Astrocyte (in vitro differentiated cells and primary cell): ENCODE measurements at regions not wholly inside any gene's neighbourhood (a gene's known extent, or its start where the extent isn't known, plus 50 kb on each side); places are given as distances from the start of the nearest gene placed in this dataset.

ENCODE experiments used
- DNase-seq: peaks from one replicate; pipeline ENCODE4 v3.0.0-alpha.2; 2010; ENCODE audit warnings: low read depth
- FAIRE-seq: peaks from 2 replicates; lab custom pipeline; 2011; peaks lifted over from hg19 to GRCh38; lab: Jason Lieb, UNC
- H2AFZ ChIP-seq: 2 replicates; pipeline ENCODE4 v1.6.0; 2012; ENCODE audit warnings: low read depth, low read length, inconsistent platforms
- H3K27ac ChIP-seq: 2 replicates; pipeline ENCODE4 v1.5.1; 2011; ENCODE audit warnings: low read depth, low read length, inconsistent platforms
- H3K27me3 ChIP-seq: 2 replicates; pipeline ENCODE4 v1.6.0; 2011; ENCODE audit warnings: low read length, inconsistent platforms; ENCODE audit not compliant: insufficient read depth
- H3K36me3 ChIP-seq: 2 replicates; pipeline ENCODE4 v1.5.1; 2011; ENCODE audit warnings: low read length, inconsistent platforms; ENCODE audit not compliant: insufficient read depth
- H3K4me1 ChIP-seq: 2 replicates; pipeline ENCODE4 v1.5.1; 2011; ENCODE audit warnings: low read length, inconsistent platforms; ENCODE audit not compliant: insufficient read depth
- H3K4me2 ChIP-seq: 2 replicates; pipeline ENCODE4 v1.6.0; 2012; ENCODE audit warnings: low read length, inconsistent platforms
- H3K4me3 ChIP-seq: 2 replicates; pipeline ENCODE4 v1.5.1; 2011; ENCODE audit warnings: low read depth, mild to moderate bottlenecking, low read length, inconsistent platforms; ENCODE audit not compliant: insufficient read depth
- H3K79me2 ChIP-seq: 2 replicates; pipeline ENCODE4 v1.6.0; 2012; ENCODE audit warnings: mild to moderate bottlenecking, low read length, inconsistent platforms; ENCODE audit not compliant: insufficient read depth
- H3K9ac ChIP-seq: 2 replicates; pipeline ENCODE4 v1.6.0; 2012; ENCODE audit warnings: mild to moderate bottlenecking, low read length, inconsistent platforms
- H3K9me3 ChIP-seq: 2 replicates; pipeline ENCODE4 v1.5.1; 2012; ENCODE audit warnings: low read depth, mild to moderate bottlenecking, low read length, inconsistent platforms; ENCODE audit not compliant: insufficient read depth
- H4K20me1 ChIP-seq: 2 replicates; pipeline ENCODE4 v1.6.0; 2012; ENCODE audit warnings: low read length, inconsistent platforms; ENCODE audit not compliant: insufficient read depth
- H3K27ac Mint-ChIP-seq: one replicate; pipeline ENCODE4 v1.8.0; 2021; ENCODE audit warnings: mild to moderate bottlenecking, mixed read lengths; ENCODE audit not compliant: unreplicated experiment
- H3K27me3 Mint-ChIP-seq: one replicate; pipeline ENCODE4 v1.8.0; 2021; ENCODE audit warnings: low read depth, mixed read lengths; ENCODE audit not compliant: unreplicated experiment
- H3K36me3 Mint-ChIP-seq: one replicate; pipeline ENCODE4 v1.8.0; 2021; ENCODE audit warnings: low read depth, mixed read lengths; ENCODE audit not compliant: unreplicated experiment
- H3K4me1 Mint-ChIP-seq: one replicate; pipeline ENCODE4 v1.8.0; 2021; ENCODE audit warnings: low read depth, mixed read lengths; ENCODE audit not compliant: unreplicated experiment
- H3K4me3 Mint-ChIP-seq: one replicate; pipeline ENCODE4 v1.8.0; 2021; ENCODE audit warnings: mild to moderate bottlenecking, moderate library complexity, mixed read lengths; ENCODE audit not compliant: unreplicated experiment
- H3K9me3 Mint-ChIP-seq: one replicate; pipeline ENCODE4 v1.8.0; 2021; ENCODE audit warnings: mild to moderate bottlenecking, mixed read lengths; ENCODE audit not compliant: unreplicated experiment
- CTCF ChIP-seq: IDR thresholded peaks from 2 replicates; pipeline ENCODE4 v1.5.1; 2011; ENCODE audit warnings: low read depth, mild to moderate bottlenecking, inconsistent platforms, low read length, moderate library complexity; ENCODE audit not compliant: insufficient read depth
- EZH2 ChIP-seq: IDR thresholded peaks from 2 replicates; pipeline ENCODE4 v1.6.1; 2012; ENCODE audit warnings: mild to moderate bottlenecking, low read length, inconsistent platforms; ENCODE audit not compliant: insufficient read depth

DNA sequence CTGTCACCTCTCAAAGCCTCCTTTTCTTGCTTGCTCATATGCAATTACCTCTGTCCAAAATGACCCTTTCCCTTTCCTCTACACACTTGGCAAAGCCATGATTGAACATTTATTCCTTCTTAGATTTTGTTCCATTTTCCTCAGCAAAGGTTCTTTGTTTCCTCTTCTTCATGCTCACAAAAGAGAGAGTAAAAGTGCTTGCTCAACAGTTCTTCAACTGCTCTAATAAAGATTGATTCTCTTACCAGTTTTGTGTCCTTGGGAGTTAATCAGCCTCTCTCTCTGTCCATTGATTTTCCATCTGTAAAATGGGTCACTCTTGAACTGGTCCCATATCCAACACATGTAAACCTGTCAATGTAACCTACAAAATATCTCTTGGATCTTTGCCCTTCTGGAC lies 186.4 kb downstream of the WNT5A start:
- FAIRE-seq, result no peak
- H3K9me3 Mint-ChIP-seq, result no peaks in the 10 kb centered on the region
- TF ChIP-seq EZH2 (no peak), CTCF (no peak)

DNA sequence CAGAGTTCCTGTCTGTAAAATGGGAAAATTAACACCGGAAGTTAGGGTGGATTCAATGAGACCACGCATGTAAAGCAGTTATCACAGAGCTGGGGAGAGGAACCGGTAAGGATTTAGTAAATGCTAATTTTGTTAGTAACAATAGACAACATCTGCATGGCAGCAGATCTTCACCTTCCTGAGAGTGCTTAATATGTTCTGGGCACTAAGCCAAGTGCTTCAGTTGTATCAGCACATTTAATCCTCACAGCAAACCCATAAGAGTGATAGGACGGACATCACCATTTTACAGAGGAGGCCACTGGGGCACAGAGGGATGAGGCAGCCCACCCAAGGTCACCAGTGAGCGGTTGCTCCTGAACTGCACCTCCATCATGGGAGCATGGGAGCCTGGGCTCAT lies 189.4 kb downstream of the WNT5A start:
- Histone ChIP-seq H3K4me2 (no peak overlapping the region), H3K4me1 (no peaks in the 10 kb centered on the region), H4K20me1 (no peaks in the 10 kb centered on the region), H2AFZ (no peak overlapping the region), H3K27me3 (no peaks in the 10 kb centered on the region), H3K36me3 (no peaks in the 10 kb centered on the region), H3K9me3 (no peaks in the 10 kb centered on the region), H3K4me3 (no peak overlapping the region), H3K27ac (no peak overlapping the region), H3K79me2 (no peaks in the 10 kb centered on the region), H3K9ac (no peak overlapping the region)
- Mint-ChIP-seq H3K27ac (no peak overlapping the region), H3K27me3 (peaks cover 5% of the 10 kb centered on the region), H3K36me3 (no peaks in the 10 kb centered on the region), H3K4me3 (no peak overlapping the region), H3K4me1 (no peaks in the 10 kb centered on the region), H3K9me3 (peaks cover 2% of the 10 kb centered on the region)
- TF ChIP-seq CTCF, result no peak
- no peak for TF ChIP-seq EZH2
- DNase-seq (no peak), FAIRE-seq (no peak)

More for the DNA sequence above, 186.4 kb downstream of the WNT5A start:
- no peaks in the 10 kb centered on the region for H4K20me1 ChIP-seq
- H3K9ac ChIP-seq, result no peak overlapping the region
- H3K36me3 ChIP-seq, result no peaks in the 10 kb centered on the region
- Mint-ChIP-seq H3K27ac (no peak overlapping the region), H3K27me3 (peaks cover 2% of the 10 kb centered on the region), H3K36me3 (no peaks in the 10 kb centered on the region), H3K4me1 (no peaks in the 10 kb centered on the region), H3K4me3 (no peak overlapping the region)
- H3K4me3 ChIP-seq, result no peak overlapping the region
- H3K27me3 ChIP-seq, result no peaks in the 10 kb centered on the region
- H3K27ac ChIP-seq, result no peak overlapping the region
- no peaks in the 10 kb centered on the region for H3K4me1 ChIP-seq
- no peak for DNase-seq
- no peak overlapping the region for H3K4me2 ChIP-seq
- no peak overlapping the region for H2AFZ ChIP-seq
- H3K79me2 ChIP-seq, result no peaks in the 10 kb centered on the region
- no peaks in the 10 kb centered on the region for H3K9me3 ChIP-seq

DNA sequence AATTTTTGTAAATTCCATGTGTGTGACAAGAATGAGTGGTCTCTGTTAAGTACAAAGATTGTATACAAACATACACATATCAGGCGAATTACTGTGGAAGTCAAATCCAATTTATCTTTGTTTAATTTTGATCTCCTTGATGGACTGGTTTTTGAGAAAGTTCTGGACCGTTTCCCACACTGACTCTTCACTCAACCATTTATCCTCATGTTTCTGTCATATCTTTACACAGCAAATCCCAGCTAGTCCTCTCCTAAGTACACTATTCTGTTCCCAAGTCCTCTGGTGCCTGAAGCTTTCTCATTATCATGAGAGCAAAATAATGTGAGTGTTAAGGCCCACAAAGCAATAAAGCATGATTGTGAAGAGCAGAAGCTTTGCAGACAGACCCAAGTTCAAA lies 189.9 kb downstream of the WNT5A start:
- no peaks in the 10 kb centered on the region for H3K36me3 Mint-ChIP-seq
- no peaks in the 10 kb centered on the region for H3K27me3 ChIP-seq
- H3K9me3 ChIP-seq, result no peaks in the 10 kb centered on the region
- no peak overlapping the region for H3K27ac Mint-ChIP-seq
- no peak overlapping the region for H3K4me3 Mint-ChIP-seq
- H3K4me1 Mint-ChIP-seq, result no peaks in the 10 kb centered on the region
- H4K20me1 ChIP-seq, result no peaks in the 10 kb centered on the region
- H3K9ac ChIP-seq, result no peak overlapping the region
- no peaks in the 10 kb centered on the region for H3K79me2 ChIP-seq
- DNase-seq (no peak), FAIRE-seq (peak; percentile 56)
- peaks cover 2% of the 10 kb centered on the region for H3K9me3 Mint-ChIP-seq
- H3K4me1 ChIP-seq, result no peaks in the 10 kb centered on the region
- no peak overlapping the region for H3K4me3 ChIP-seq
- H3K27me3 Mint-ChIP-seq, result peaks cover 5% of the 10 kb centered on the region
- H3K36me3 ChIP-seq, result no peaks in the 10 kb centered on the region
- no peak overlapping the region for H3K4me2 ChIP-seq
- no peak overlapping the region for H3K27ac ChIP-seq
- no peak for TF ChIP-seq CTCF
- no peak for TF ChIP-seq EZH2
- H2AFZ ChIP-seq, result no peak overlapping the region
